Thoracic aorta (tissue), 2 donors: ENCODE measurements at regions not wholly inside any gene's neighbourhood (a gene's known extent, or its start where the extent isn't known, plus 50 kb on each side); places are given as distances from the start of the nearest gene placed in this dataset.

Source experiments
- ATAC-seq: fragments of 150-250 bp; one replicate; pipeline ENCODE4 v1.8.0; 2017; ENCODE audit warnings: low read depth; ENCODE audit not compliant: insufficient number of reproducible peaks, low FRiP score
- DNase-seq: peaks from one replicate; pipeline ENCODE4 v3.0.0-alpha.2; 2020; ENCODE audit warnings: low spot score
- H3K27ac ChIP-seq, 2 donors: fragments of 200-600 bp; sonication (generic); 1 replicate in 1 of 2; 2 replicates in 1 of 2; pipeline ENCODE4 v1.5.1; 2016; ENCODE audit warnings: mild to moderate bottlenecking in 2 of 2, moderate library complexity in 2 of 2
- H3K27me3 ChIP-seq: fragments of 200-600 bp; sonication (generic); replicated peaks from 2 replicates; pipeline ENCODE4 v1.6.0; 2016; ENCODE audit warnings: mild to moderate bottlenecking; ENCODE audit not compliant: insufficient read depth
- H3K36me3 ChIP-seq: fragments of 200-600 bp; sonication (generic); one replicate; pipeline ENCODE4 v1.5.1; 2016
- H3K4me1 ChIP-seq, 2 donors: fragments of 200-600 bp; sonication (generic); 1 replicate in 1 of 2; 2 replicates in 1 of 2; pipeline versions ENCODE4 v1.5.1 to v1.6.0; 2016; ENCODE audit warnings: low read depth in 2 of 2, mild to moderate bottlenecking in 1 of 2; ENCODE audit not compliant: control insufficient read depth in 1 of 2
- H3K4me3 ChIP-seq: fragments of 200-600 bp; sonication (generic); 2 replicates; pipeline ENCODE4 v1.5.1; 2016; ENCODE audit warnings: mild to moderate bottlenecking
- H3K9me3 ChIP-seq: fragments of 200-600 bp; sonication (generic); 2 replicates; pipeline ENCODE4 v1.5.1; 2016
- TF ChIP-seq, protein P1 (sequence below): fragments of 200-600 bp; sonication (generic); IDR thresholded peaks from one replicate; pipeline ENCODE4 v1.5.1; 2019; ENCODE audit warnings: antibody characterized with exemption

DNA sequence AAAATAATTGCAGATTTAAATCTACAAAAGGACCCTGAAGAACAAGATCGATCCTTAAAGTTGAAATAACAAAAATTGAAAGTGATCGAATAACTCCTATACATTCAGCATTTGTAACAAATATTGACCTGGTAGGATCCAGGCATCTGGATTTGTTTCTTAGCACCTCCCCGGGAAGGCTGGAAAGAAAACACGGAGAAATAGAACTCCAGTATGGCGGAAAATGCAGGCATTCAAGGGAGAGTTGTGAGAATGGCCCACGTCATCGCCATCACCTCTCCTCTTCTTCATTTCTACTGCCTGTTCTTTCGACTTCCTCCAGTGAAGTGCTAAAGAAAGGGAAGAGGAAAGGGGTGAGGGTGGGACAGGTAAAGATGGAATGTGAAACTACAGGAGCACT, 242.3 kb upstream of the TFAP2D start:
- Histone ChIP-seq H3K27me3 (no peaks in the 10 kb centered on the region), H3K27ac (no peak overlapping the region), H3K4me3 (no peak overlapping the region), H3K9me3 (no peaks in the 10 kb centered on the region), H3K4me1 (no peaks in the 10 kb centered on the region), H3K36me3 (no peaks in the 10 kb centered on the region)
- TF ChIP-seq, protein P1, sequence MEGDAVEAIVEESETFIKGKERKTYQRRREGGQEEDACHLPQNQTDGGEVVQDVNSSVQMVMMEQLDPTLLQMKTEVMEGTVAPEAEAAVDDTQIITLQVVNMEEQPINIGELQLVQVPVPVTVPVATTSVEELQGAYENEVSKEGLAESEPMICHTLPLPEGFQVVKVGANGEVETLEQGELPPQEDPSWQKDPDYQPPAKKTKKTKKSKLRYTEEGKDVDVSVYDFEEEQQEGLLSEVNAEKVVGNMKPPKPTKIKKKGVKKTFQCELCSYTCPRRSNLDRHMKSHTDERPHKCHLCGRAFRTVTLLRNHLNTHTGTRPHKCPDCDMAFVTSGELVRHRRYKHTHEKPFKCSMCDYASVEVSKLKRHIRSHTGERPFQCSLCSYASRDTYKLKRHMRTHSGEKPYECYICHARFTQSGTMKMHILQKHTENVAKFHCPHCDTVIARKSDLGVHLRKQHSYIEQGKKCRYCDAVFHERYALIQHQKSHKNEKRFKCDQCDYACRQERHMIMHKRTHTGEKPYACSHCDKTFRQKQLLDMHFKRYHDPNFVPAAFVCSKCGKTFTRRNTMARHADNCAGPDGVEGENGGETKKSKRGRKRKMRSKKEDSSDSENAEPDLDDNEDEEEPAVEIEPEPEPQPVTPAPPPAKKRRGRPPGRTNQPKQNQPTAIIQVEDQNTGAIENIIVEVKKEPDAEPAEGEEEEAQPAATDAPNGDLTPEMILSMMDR, result no peak
- DNase-seq (no peak), ATAC-seq (no peak)

DNA sequence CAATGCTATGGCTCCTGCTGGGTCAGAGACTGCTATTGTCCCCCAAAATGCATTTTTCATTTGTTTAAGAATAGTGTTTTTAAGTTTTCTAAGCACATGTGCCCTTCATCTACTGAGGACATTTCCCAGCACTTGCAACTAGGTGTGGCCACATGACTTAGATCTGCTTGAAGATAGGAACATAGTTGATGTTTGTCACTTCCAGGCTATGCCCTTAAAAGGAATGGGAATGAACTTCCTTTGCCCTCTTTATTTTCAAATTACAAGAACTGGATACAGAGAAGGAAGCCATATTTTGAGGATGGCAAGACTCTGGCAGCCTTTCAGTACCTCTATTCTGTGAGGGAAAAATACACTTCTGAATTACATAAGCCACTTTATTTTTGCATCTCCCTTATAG, 203.0 kb upstream of the TFAP2D start:
- no peaks in the 10 kb centered on the region for H3K9me3 ChIP-seq
- H3K27ac ChIP-seq, result no peak overlapping the region
- TF ChIP-seq, protein P1, result no peak
- DNase-seq, result no peak
- ATAC-seq, result no peak
- H3K36me3 ChIP-seq, result no peaks in the 10 kb centered on the region
- no peaks in the 10 kb centered on the region for H3K4me1 ChIP-seq
- H3K27me3 ChIP-seq, result no peaks in the 10 kb centered on the region
- no peak overlapping the region for H3K4me3 ChIP-seq

DNA sequence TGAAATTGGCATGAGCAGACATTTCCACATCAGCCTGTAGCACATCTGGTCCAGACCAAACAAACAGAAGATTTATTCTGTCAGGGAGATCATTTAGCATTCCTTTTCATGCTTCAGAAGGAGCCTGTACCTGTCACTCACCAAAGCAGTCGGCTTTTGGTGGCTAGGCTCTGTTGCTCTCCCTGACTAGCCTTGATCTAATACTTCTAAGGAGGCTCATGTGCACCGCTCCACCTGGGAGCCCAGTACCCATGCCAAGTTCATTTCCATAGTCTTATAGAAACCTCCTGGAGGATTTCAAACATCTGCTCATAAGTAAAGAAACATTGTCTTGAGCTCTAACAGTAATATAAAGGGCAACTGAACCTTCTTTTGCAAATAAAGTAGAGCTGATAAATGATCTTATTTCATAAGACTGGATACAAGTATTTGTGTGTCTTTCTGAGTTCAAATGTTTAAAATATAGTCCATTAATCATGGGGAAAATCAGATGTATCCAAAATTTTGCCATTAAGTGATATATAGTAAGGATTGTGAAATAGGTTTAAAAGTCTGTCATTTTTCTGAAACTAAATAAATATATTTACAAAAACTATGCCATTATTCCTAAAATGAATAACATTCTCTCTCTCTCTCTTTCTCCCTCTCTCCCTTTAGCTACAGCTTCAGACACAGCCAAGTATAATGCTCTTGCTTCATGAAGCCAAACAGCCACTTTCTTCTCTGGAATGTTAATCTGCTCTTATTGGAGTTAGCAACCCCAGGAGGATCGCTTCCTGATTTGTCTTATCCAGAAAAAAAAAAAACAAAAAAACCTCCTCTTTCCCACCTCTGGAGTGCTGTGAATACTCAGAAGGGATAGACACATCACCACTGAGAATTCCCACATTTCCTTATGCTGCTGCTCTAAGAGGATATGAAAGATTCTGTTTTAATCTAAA, 192.7 kb upstream of the TFAP2D start:
- TF ChIP-seq, protein P1, result no peak
- Histone ChIP-seq H3K4me3 (no peak overlapping the region), H3K9me3 (no peaks in the 10 kb centered on the region), H3K27me3 (no peaks in the 10 kb centered on the region), H3K27ac (no peak overlapping the region), H3K36me3 (no peaks in the 10 kb centered on the region), H3K4me1 (no peaks in the 10 kb centered on the region)
- DNase-seq, result no peak
- no peak for ATAC-seq

DNA sequence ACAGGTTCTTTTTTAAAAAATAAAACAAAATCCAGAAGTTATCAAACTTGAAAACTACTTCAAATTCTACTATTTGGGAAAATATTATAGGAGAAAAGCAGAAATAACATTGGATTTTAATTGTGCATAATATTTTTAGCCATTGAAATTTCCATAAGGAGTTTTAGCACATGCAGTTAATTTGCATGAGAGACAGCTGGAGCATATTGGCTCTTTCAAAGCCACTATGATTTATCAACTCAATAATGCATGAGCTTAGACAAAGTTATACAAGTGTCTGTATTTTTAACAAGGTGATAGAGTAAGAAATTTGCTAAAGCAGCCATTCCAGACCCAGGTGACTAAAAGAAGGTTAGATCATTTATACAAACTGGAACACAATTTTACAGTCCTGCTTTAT, 189.0 kb upstream of the TFAP2D start:
- Histone ChIP-seq H3K4me3 (no peak overlapping the region), H3K4me1 (no peaks in the 10 kb centered on the region), H3K9me3 (no peaks in the 10 kb centered on the region), H3K36me3 (no peaks in the 10 kb centered on the region), H3K27me3 (no peaks in the 10 kb centered on the region), H3K27ac (no peak overlapping the region)
- TF ChIP-seq, protein P1, result no peak
- ATAC-seq (no peak), DNase-seq (no peak)

DNA sequence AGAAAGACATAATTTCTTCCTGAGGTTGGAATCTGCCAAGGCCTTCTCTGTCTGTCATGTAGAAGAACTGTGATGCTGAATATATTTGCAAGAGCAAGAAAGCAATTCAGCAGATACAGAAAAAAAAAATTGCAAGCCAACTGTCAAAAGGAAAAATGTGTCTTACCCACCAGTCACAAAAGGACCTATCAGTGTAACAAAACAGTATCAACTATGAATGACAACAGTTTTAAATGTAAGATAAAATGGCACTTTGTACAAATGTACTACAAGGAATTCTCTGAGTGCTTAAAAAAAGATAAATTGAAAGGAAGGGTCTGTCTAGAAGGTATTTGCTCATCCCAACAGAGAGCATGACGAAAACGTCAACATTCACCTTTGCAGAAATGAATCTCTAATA, 185.3 kb upstream of the TFAP2D start:
- H3K36me3 ChIP-seq, result no peaks in the 10 kb centered on the region
- H3K27ac ChIP-seq, result no peak overlapping the region
- H3K27me3 ChIP-seq, result no peaks in the 10 kb centered on the region
- DNase-seq (no peak), ATAC-seq (no peak)
- H3K4me3 ChIP-seq, result no peak overlapping the region
- TF ChIP-seq, protein P1, result no peak
- H3K9me3 ChIP-seq, result no peaks in the 10 kb centered on the region
- no peaks in the 10 kb centered on the region for H3K4me1 ChIP-seq
